HG02981 (cell line): ENCODE measurements at regions not wholly inside any gene's neighbourhood (a gene's known extent, or its start where the extent isn't known, plus 50 kb on each side); places are given as distances from the start of the nearest gene placed in this dataset.

Experiments used
- ATAC-seq: cut with Tn5 transposase; IDR thresholded peaks from one replicate; pipeline ENCODE4 v1.9.1; 2021; ENCODE audit warnings: mild to moderate bottlenecking, moderate library complexity; ENCODE audit not compliant: unreplicated experiment

DNA sequence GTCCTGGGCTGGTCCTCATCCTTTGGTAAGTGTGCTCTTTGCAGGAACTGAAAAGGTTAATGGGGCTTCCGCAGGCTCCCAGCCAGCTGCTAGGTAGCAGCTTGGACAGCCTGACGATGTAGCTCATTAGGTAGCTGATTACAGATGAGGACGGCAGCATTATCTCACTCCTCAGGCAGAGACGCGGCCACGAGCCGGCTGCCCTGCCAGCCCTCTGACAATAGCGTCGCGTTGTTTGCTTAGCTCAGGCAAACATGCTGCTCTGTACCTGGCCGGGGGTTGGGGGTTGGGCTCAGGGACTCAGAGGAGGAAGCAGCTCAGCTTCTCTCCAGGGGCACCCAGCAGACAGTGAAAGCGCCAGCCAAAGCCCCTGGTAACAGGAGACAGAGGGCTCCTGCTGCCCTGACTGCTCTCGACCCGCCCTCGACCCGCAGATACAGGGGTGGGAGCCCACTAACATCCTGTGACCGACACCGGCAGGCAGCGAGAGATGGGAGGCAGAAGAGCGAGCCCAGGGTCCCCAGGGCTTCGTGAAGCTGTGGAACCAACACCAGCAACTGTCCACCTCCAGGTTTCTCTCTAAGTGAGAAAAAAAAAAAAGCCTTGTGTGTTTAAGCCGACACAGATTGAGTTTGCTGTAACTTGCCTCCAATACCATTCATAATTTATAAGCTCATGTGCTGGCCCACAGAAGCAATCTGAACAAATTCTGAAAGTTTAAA is 53.4 kb upstream of the DLK1 start:
- ATAC-seq, result no peak

DNA sequence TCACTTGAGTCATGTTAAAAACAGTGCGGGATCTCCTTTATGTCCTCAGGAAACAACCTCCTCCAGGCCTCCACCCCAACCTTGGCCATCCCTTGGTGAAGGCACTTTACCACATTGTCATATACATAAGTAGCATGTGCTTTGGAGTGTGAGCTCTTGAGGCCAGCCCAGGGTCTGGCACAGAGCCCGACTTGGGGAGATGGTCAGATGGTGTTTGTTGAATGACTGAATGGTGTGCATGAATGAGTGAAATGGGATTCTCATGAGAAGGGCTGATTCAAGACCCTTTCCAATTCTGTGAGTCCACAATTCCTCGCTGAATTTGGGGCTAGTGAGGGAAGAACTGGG is 52.9 kb upstream of the DLK1 start:
- ATAC-seq, result no peak

DNA sequence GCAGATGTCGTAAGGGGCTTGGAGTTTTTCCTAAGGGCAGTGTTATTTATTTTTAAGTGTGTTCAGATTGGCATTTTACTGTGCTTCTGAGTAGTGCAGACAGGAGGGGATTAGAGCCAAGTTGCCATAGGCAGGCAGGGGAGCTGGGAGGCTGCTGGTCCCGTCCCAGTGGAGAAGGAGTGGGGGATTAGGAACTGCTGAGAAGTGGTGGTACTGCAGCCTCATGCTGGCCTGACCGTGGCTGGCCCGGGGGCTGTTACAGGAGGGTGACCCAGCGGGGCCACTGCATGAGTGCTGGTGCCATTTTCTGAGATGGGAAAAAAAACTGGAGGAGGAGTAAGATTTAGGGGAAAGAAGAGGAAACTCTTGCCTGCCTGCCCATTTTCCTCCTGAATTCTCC is 52.3 kb upstream of the DLK1 start:
- no peak for ATAC-seq

DNA sequence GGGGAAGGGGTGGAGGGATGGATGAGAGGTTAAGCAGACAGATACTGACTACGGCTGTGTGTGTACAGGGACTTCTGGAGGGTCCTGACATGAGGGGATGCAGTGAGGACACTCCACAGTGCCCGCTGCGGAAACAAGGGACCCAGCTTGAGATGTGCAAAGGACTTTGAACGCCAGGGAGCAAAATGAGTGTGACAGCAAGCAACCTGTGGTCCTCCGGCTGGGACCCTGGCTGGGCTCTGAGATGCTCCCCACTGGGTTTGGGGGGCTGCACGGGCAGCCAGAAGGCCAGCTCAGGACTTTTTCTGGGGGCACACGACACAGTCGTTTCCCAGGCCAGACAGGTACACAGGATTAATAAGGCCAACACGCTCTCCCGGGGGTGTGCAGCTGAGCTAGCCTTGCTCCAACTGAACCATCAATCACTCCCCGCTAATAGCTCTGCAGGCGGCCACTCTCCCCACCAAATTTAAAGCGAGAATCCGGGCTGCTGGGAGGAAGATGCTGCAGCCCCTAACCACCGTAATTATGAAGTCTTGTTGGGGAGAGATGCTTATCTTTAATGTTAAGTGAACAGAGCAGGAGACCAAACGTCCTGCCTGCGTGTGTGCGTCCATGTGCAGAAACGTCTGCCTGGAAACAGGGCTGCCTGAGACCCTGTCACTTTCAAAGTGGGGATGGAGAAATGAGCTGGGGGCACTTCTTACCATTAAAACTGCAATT is 51.6 kb upstream of the DLK1 start:
- ATAC-seq, result no peak

DNA sequence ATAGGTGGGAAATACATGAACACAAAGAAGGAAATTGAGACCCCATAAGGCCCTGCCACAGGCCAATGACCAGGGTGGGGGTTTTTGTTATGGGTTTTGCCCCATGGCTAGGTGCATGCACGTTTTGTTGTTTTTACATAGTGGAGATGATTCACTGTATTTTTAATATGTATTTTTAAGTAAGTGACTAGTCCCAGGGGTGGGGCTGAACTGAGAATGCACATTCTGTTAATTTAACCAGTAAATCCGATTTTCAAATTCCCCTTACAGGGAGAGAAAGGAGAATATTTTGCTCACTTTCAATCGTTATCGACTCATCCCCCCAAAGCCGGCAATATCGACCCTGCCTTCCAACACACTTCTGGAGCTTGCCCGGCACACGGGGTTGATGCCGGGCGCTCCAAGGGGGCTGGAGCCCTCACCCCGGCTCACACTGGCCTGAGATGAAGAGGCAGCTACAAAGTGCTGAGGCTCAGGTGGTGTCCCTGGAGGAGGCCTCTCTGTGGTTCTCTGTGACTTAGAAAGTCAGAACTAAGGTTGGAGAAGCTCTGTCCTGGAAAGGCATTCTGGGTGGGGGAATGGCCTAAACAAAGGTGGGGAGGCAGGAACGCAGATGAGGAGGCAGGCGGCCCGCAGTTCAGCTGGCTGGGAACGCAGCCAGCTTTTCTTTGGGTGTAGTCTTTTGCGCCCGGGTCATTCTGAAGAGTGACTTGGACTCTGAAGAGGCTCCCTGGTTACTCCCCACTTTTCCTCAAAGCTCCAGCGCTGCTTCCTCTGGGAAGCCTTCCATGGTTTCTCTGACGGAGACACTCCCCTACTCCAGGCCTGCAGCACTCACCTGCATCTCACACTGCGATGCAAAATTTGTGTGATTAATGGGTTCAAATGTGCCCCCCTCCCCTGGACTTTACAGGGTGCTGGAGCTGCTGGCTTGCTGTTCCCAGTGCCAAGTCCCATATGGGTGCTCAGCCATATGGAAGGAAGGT is 50.7 kb upstream of the DLK1 start:
- no peak for ATAC-seq
